ENCODE measurements at regions not wholly inside any gene's neighbourhood (a gene's known extent, or its start where the extent isn't known, plus 50 kb on each side); places are given as distances from the start of the nearest gene placed in this dataset.

DNA sequence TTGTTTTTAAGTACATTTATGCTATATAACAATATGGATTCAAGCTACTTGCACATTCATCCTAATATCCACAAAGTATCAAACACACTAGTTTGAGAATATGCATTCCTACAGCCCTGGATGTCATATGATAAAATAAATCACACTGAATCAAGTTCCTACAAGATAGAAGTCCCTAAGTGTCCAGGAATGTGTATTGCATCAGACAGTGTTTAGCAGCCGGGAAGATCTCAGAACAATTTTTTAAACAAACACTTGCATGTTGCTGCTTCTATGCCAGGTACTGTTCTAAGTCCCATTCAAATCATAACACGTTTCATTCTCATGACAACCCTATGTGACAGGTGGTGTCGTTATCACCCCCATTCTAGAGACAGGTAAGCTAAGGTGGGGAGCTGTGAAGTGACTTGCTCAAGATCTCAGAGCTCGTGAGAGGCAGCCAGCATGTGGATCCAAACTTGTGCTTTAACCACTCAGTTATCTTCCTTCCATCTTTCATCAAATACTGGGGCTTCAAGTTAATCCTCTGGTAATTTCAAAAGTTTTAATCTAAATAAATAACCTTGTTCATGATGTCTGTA, 68.3 kb upstream of the KIF26B start:
- peaks cover 8% of the 10 kb centered on the region for H3K4me1 ChIP-seq (ENCODE audit: low read length)
- TF ChIP-seq EZH2phosphoT487 (IDR thresholded peaks at IDR 0.05; ENCODE audit: low read depth) = no peak
- TF ChIP-seq, protein P1, sequence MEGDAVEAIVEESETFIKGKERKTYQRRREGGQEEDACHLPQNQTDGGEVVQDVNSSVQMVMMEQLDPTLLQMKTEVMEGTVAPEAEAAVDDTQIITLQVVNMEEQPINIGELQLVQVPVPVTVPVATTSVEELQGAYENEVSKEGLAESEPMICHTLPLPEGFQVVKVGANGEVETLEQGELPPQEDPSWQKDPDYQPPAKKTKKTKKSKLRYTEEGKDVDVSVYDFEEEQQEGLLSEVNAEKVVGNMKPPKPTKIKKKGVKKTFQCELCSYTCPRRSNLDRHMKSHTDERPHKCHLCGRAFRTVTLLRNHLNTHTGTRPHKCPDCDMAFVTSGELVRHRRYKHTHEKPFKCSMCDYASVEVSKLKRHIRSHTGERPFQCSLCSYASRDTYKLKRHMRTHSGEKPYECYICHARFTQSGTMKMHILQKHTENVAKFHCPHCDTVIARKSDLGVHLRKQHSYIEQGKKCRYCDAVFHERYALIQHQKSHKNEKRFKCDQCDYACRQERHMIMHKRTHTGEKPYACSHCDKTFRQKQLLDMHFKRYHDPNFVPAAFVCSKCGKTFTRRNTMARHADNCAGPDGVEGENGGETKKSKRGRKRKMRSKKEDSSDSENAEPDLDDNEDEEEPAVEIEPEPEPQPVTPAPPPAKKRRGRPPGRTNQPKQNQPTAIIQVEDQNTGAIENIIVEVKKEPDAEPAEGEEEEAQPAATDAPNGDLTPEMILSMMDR (IDR thresholded peaks at IDR 0.05; ENCODE audit: low read depth, low read length) = no peak
- H3K4me2 ChIP-seq (ENCODE audit: low read length) = no peak overlapping the region
- H3K79me2 ChIP-seq (ENCODE audit: low read length) = no peaks in the 10 kb centered on the region
- no peak overlapping the region for H3K27ac ChIP-seq (ENCODE audit: low read length)
- peaks cover 11% of the 10 kb centered on the region for H3K27me3 ChIP-seq (ENCODE audit: low read depth, low read length)
- H2AFZ ChIP-seq (ENCODE audit: low read depth, low read length) = no peak overlapping the region
- no peaks in the 10 kb centered on the region for H3K36me3 ChIP-seq (replicated peaks; ENCODE audit: low read depth, low read length)
- H3K9me3 ChIP-seq (ENCODE audit: insufficient read depth, low read length) = no peaks in the 10 kb centered on the region
- no peak overlapping the region for H3K4me3 ChIP-seq (ENCODE audit: low read length)
- H4K20me1 ChIP-seq (ENCODE audit: insufficient read depth, low read length) = no peaks in the 10 kb centered on the region
- no peak overlapping the region for H3K9ac ChIP-seq (ENCODE audit: low read length)

DNA sequence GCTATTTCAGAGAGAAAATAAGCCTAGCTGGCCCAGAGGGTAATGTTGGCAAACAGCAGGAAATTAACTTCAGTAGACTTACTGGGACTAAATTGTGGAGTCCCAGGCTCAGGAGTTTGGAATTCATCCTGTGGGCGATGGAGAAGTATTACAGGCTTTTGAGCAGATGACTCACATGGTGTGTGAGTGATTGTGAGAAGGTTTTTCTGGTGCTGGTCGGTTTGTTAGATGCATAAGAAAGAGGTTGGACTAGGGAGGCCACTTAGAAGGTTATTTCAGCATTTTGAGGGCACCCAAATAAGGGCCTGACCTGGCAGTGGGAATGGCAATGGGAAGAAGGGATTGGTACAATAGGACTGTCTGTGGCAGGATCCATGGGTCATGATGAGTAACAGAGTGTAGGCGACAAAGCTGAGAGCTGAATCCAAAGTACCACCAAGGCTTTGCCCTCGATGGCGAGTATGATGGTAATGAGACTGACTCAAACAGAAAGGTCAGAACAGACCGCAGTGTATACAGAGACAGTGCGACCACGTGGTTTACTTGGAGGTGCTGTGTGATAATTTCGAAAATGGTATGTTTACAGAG, 69.2 kb upstream of the KIF26B start:
- H3K4me3 ChIP-seq (ENCODE audit: low read length) = no peak overlapping the region
- H3K79me2 ChIP-seq (ENCODE audit: low read length) = no peaks in the 10 kb centered on the region
- H3K27me3 ChIP-seq (ENCODE audit: low read depth, low read length) = peaks cover 13% of the 10 kb centered on the region
- H4K20me1 ChIP-seq (ENCODE audit: insufficient read depth, low read length) = no peaks in the 10 kb centered on the region
- H3K9me3 ChIP-seq (ENCODE audit: insufficient read depth, low read length) = no peaks in the 10 kb centered on the region
- H3K4me1 ChIP-seq (ENCODE audit: low read length) = peaks cover 8% of the 10 kb centered on the region
- H2AFZ ChIP-seq (ENCODE audit: low read depth, low read length) = no peak overlapping the region
- no peaks in the 10 kb centered on the region for H3K36me3 ChIP-seq (replicated peaks; ENCODE audit: low read depth, low read length)
- TF ChIP-seq, protein P1 (IDR thresholded peaks at IDR 0.05; ENCODE audit: low read depth, low read length) = no peak
- TF ChIP-seq EZH2phosphoT487 (IDR thresholded peaks at IDR 0.05; ENCODE audit: low read depth) = no peak
- no peak overlapping the region for H3K9ac ChIP-seq (ENCODE audit: low read length)
- H3K4me2 ChIP-seq (ENCODE audit: low read length) = 0 out of 2 replicates have a peak overlapping the region, but pooled peaks have one; percentile 5
- H3K27ac ChIP-seq (ENCODE audit: low read length) = no peak overlapping the region

DNA sequence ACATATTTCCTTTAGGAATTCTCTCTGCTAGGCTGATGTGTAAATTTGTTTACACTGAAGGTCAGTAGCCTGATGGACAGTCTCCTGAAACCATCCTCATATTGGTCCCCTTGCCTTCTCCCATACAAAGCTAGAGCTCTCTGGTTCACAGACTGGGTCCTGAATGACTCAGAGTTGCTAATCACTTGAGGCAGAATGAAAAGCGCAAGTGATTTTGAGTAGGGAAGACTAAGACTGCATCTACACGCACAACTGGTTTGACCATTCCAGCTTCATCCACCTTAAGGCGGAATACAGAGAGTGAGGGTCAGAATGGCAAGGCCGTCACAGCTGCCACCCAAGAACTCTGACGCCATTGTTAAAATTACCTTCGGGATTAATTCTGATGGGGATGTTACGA, 70.2 kb upstream of the KIF26B start:
- H3K27ac ChIP-seq (ENCODE audit: low read length) = no peak overlapping the region
- no peak for TF ChIP-seq EZH2phosphoT487 (IDR thresholded peaks at IDR 0.05; ENCODE audit: low read depth)
- TF ChIP-seq, protein P1 (IDR thresholded peaks at IDR 0.05; ENCODE audit: low read depth, low read length) = no peak
- H2AFZ ChIP-seq (ENCODE audit: low read depth, low read length) = no peak overlapping the region
- no peak overlapping the region for H3K4me3 ChIP-seq (ENCODE audit: low read length)
- no peaks in the 10 kb centered on the region for H3K9me3 ChIP-seq (ENCODE audit: insufficient read depth, low read length)
- H3K27me3 ChIP-seq (ENCODE audit: low read depth, low read length) = peaks cover 23% of the 10 kb centered on the region
- H3K36me3 ChIP-seq (replicated peaks; ENCODE audit: low read depth, low read length) = no peaks in the 10 kb centered on the region
- H3K4me2 ChIP-seq (ENCODE audit: low read length) = no peak overlapping the region
- no peak overlapping the region for H3K9ac ChIP-seq (ENCODE audit: low read length)
- no peaks in the 10 kb centered on the region for H4K20me1 ChIP-seq (ENCODE audit: insufficient read depth, low read length)
- peaks cover 8% of the 10 kb centered on the region for H3K4me1 ChIP-seq (ENCODE audit: low read length)
- no peaks in the 10 kb centered on the region for H3K79me2 ChIP-seq (ENCODE audit: low read length)

DNA sequence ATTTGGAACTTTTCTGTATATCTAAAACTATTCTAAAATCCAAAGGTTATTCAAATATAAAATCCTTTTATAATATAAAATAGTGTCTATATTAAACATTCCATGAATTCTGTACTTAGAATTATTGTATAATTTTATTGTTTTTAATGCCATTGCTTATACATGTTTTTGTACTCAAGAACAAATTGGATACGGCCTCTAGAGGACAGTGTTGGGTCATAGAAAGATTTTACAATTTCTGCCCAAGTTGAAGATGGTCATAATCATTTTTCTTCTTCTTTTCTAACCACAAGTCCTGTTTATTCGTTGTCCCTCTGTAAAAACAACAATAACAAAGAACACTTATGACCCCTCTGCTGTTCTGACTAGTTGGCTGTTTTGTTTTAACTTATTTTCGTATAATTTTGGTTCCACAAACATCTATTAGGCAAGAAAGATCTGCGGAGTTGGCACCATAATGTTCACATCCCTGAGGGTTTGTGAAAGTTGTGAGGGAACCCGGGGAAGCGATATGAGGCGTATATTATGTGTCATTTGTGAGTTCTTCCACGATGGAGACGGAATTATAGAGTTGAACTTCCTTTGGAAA, 75.7 kb upstream of the KIF26B start:
- TF ChIP-seq, protein P1 (IDR thresholded peaks at IDR 0.05; ENCODE audit: low read depth, low read length) = peak; percentile 75
- no peak for TF ChIP-seq EZH2phosphoT487 (IDR thresholded peaks at IDR 0.05; ENCODE audit: low read depth)
- Histone ChIP-seq H3K27ac (ENCODE audit: low read length) (no peak overlapping the region), H3K79me2 (ENCODE audit: low read length) (no peaks in the 10 kb centered on the region), H3K4me1 (ENCODE audit: low read length) (no peaks in the 10 kb centered on the region), H3K4me2 (ENCODE audit: low read length) (no peak overlapping the region), H3K27me3 (ENCODE audit: low read depth, low read length) (peaks cover 37% of the 10 kb centered on the region), H3K36me3 (replicated peaks; ENCODE audit: low read depth, low read length) (no peaks in the 10 kb centered on the region), H3K9me3 (ENCODE audit: insufficient read depth, low read length) (no peaks in the 10 kb centered on the region), H2AFZ (ENCODE audit: low read depth, low read length) (no peak overlapping the region), H3K4me3 (ENCODE audit: low read length) (no peak overlapping the region), H3K9ac (ENCODE audit: low read length) (no peak overlapping the region), H4K20me1 (ENCODE audit: insufficient read depth, low read length) (no peaks in the 10 kb centered on the region)
